ENCODE measurements at regions not wholly inside any gene's neighbourhood (a gene's known extent, or its start where the extent isn't known, plus 50 kb on each side); places are given as distances from the start of the nearest gene placed in this dataset.
A peak's percentile ranks its signal among the peaks of the same experiment; 100 is the strongest.

- peak; percentile 84 for DNase-seq (ENCODE audit: low read depth)
Measured at GRCh38 chr7:32161708-32162107, 91.5 kb upstream of the PDE1C start.

GRCh38 chr7:32158751-32159745, 88.8 kb upstream of the PDE1C start:
- no peak for DNase-seq (ENCODE audit: low read depth)
- H3K4me3 ChIP-seq (ENCODE audit: low read depth, low read length) = no peak overlapping the region

More at GRCh38 chr7:32161708-32162107, 91.5 kb upstream of the PDE1C start:
- H3K4me3 ChIP-seq (ENCODE audit: low read depth, low read length) = no peak overlapping the region

GRCh38 chr7:32158076-32158475, 87.9 kb upstream of the PDE1C start:
- no peak overlapping the region for H3K4me3 ChIP-seq (ENCODE audit: low read depth, low read length)
- no peak for DNase-seq (ENCODE audit: low read depth)

GRCh38 chr7:32155712-32156111, 85.5 kb upstream of the PDE1C start:
- no peak overlapping the region for H3K4me3 ChIP-seq (ENCODE audit: low read depth, low read length)
- DNase-seq (ENCODE audit: low read depth) = peak; percentile 36

- DNase-seq (ENCODE audit: low read depth) = no peak
- H3K4me3 ChIP-seq (ENCODE audit: low read depth, low read length) = no peak overlapping the region
Measured at GRCh38 chr7:32154797-32155196, 84.6 kb upstream of the PDE1C start.

GRCh38 chr7:32153006-32153405, 82.8 kb upstream of the PDE1C start:
- H3K4me3 ChIP-seq (ENCODE audit: low read depth, low read length) = no peak overlapping the region
- DNase-seq (ENCODE audit: low read depth) = no peak

- H3K4me3 ChIP-seq (ENCODE audit: low read depth, low read length) = no peak overlapping the region
- DNase-seq (ENCODE audit: low read depth) = no peak
Measured at GRCh38 chr7:32152576-32152975, 82.4 kb upstream of the PDE1C start.

GRCh38 chr7:32150589-32150988, 80.4 kb upstream of the PDE1C start:
- no peak for DNase-seq (ENCODE audit: low read depth)
- no peak overlapping the region for H3K4me3 ChIP-seq (ENCODE audit: low read depth, low read length)

- no peak overlapping the region for H3K4me3 ChIP-seq (ENCODE audit: low read depth, low read length)
- no peak for DNase-seq (ENCODE audit: low read depth)
Measured at GRCh38 chr7:32150039-32150438, 79.8 kb upstream of the PDE1C start.

GRCh38 chr7:32147546-32148268, 77.5 kb upstream of the PDE1C start:
- DNase-seq (ENCODE audit: low read depth) = no peak
- no peak overlapping the region for H3K4me3 ChIP-seq (ENCODE audit: low read depth, low read length)

- H3K4me3 ChIP-seq (ENCODE audit: low read depth, low read length) = no peak overlapping the region
Measured at GRCh38 chr7:32145911-32146310, 75.7 kb upstream of the PDE1C start.

GRCh38 chr7:32144676-32145075, 74.5 kb upstream of the PDE1C start:
- DNase-seq (ENCODE audit: low read depth) = no peak
- H3K4me3 ChIP-seq (ENCODE audit: low read depth, low read length) = no peak overlapping the region

More at GRCh38 chr7:32145911-32146310, 75.7 kb upstream of the PDE1C start:
- no peak for DNase-seq (ENCODE audit: low read depth)

- no peak overlapping the region for H3K4me3 ChIP-seq (ENCODE audit: low read depth, low read length)
Measured at GRCh38 chr7:32143301-32143700, 73.1 kb upstream of the PDE1C start.

GRCh38 chr7:32142649-32143048, 72.4 kb upstream of the PDE1C start:
- no peak overlapping the region for H3K4me3 ChIP-seq (ENCODE audit: low read depth, low read length)
- DNase-seq (ENCODE audit: low read depth) = peak; percentile 52

More at GRCh38 chr7:32143301-32143700, 73.1 kb upstream of the PDE1C start:
- peak; percentile 65 for DNase-seq (ENCODE audit: low read depth)

- DNase-seq (ENCODE audit: low read depth) = no peak
- no peak overlapping the region for H3K4me3 ChIP-seq (ENCODE audit: low read depth, low read length)
Measured at GRCh38 chr7:32140210-32140939, 70.2 kb upstream of the PDE1C start.

- no peak overlapping the region for H3K4me3 ChIP-seq (ENCODE audit: low read depth, low read length)
- no peak for DNase-seq (ENCODE audit: low read depth)
Measured at GRCh38 chr7:32137059-32137458, 66.9 kb upstream of the PDE1C start.

- no peak overlapping the region for H3K4me3 ChIP-seq (ENCODE audit: low read depth, low read length)
- DNase-seq (ENCODE audit: low read depth) = no peak
Measured at GRCh38 chr7:32131091-32131490, 60.9 kb upstream of the PDE1C start.

- H3K4me3 ChIP-seq (ENCODE audit: low read depth, low read length) = no peak overlapping the region
- no peak for DNase-seq (ENCODE audit: low read depth)
Measured at GRCh38 chr7:32126843-32127242, 56.6 kb upstream of the PDE1C start.
